ENCODE measurements at regions not wholly inside any gene's neighbourhood (a gene's known extent, or its start where the extent isn't known, plus 50 kb on each side); places are given as distances from the start of the nearest gene placed in this dataset.

DNA sequence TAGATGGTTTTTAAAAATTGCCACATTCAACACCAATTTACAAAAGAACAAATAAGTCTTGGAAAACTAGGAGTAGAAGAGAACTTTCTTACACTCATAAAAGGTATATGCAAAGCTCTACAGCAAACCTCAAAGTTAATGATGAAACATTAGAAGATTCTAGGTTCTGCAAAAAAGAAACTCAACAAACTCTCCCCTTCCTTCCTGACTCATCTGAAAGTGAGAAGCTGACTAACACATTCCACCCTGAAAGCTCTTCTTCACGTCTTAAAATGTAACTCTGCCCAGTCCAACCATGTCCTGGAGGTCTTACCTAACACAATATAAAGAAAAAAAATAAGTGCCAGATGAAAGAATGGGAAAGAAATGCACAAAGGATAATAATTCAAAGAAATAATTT lies 218.9 kb upstream of the ISX start:
- no peak for DNase-seq

DNA sequence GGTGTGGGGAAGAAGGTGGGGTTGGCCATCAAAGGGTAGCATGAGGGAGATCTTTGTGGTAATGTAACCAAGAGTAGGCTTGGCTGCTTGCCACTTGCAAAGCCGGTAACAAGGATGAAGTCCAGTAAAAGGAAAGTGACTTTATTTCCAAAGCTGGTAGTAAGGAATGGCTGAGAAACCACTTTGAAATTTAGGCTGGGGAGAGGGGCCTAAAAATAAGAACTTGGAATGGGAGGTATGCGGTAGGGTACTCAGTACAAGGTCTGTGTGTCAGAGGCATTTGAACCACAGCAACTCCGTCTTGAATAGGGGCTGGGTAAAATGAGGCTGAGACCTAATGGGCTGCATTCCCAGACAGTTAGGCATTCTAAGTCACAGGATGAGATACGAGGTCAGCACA lies 216.0 kb upstream of the ISX start:
- DNase-seq = no peak

- DNase-seq = no peak
Observed at GRCh38 chr22:34851918-34852662, 213.9 kb upstream of the ISX start.

GRCh38 chr22:34855471-34855870 lies 210.5 kb upstream of the ISX start:
- DNase-seq = no peak

DNA sequence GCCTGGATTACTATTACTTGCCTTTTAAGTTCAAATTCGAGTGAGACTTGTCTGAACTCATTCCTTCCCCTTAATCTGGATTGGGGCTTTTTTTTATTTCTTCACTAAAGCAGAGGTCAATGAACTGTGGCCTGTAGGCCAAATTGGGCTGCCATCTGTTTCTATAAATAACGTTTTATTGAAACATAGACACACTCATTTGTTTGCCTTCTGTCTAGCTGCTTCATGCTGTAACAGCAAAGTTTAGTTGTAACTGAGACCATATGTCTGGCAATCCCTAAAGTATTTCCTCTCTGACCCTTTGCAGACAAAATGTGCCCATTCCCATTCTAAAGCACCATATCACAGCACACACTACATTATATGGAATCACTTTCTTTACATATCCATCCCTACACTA lies 207.9 kb upstream of the ISX start:
- no peak for DNase-seq

GRCh38 chr22:34861787-34862186 lies 204.2 kb upstream of the ISX start:
- no peak for DNase-seq

DNA sequence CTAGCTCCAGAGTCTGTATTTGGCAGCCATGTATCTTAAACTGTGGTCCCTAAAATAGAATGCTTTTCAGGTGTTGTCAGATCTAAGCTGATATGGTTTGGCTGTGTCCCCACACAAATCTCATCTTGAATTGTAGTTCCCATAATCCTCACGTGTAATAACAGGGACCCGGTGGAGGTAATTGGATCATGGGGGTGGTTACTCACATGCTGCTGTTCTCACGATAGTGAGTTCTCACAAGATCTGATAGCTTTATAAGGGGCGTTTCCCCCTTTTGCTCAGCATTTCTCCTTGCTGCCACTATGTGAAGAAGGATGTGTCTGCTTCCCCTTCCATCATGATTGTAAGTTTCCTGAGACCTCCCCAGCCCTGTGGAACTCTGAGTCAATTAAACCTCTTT lies 199.9 kb upstream of the ISX start:
- no peak for DNase-seq

GRCh38 chr22:34866495-34867131 lies 199.3 kb upstream of the ISX start:
- DNase-seq = no peak

DNA sequence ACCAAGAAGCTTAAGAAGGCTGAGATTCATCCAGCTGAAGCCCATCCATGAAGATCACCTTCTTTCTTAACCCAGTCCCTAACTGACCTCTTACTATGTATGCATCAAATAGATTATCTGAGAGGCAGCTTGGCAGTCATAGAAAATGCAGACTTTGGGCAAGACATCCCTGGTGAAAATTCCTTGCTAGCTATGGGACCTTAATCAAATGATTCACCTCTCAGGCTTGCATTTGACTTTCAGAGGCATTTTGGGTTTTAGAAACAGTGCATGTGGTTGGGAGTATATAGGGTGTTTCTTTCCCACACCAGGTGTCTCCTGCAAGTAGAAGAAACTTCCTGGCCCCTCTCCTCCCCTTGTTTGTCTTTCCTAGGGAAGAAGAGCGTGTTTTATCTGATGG lies 188.5 kb upstream of the ISX start:
- DNase-seq = no peak

- no peak for DNase-seq
Observed at GRCh38 chr22:34878171-34878570, 187.8 kb upstream of the ISX start.

DNA sequence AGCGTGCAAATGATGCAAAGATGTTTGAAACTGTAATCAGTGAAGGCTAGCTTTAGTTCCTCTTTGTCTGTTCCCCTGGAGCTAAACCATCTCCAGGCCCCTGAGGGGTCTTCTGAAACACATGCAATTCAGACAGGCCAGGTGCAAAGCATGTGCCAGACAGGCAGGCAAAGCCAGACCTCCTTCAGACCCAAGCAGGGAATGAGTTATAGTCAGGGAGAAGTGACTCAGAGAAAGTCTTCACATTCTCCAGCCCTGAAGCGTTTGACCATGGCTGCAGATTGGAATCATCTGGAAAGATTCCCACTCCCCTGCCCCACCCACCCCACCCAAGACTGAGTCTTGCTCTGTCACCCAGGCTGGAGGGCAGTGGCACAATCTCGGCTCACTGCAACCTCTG lies 187.0 kb upstream of the ISX start:
- no peak for DNase-seq

DNA sequence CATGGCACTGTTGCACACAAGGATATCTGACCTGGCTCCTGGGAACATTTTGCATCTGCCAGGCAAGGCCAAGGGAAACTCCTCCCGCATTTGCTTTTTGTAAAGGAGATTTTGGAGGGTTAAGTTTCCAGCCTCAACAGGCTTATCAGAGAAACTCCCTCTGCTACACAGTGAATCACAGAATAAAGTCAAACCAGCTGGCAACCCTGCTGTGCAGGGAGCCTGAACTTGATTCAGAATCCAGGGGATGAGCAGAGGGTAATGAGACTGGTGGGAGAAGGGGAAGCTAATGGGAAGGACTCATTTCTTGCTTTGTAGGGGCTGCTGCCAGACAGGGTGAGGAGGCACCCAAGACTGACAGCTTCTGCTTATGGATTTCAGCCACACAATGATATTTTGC lies 185.3 kb upstream of the ISX start:
- DNase-seq = no peak

DNA sequence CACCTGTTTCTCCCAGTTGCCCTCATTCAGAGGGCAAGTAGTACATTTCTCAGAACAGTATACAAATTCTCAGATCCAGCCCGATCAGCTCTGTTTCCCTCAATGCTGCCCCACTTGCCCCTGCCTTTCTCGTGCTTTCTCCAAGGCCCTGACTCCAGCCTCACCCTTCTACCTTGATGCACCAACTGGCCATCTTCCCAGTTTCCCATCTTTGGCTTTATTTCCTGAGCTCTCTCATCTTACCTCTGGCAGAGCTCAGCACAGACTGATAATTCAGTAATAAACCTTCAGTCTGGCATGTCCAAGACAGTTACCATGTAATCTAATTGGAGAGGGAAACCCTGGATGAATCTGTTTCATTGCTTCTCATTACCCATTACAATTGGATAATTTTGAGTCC lies 184.5 kb upstream of the ISX start:
- DNase-seq = no peak

GRCh38 chr22:34885852-34886251 lies 180.1 kb upstream of the ISX start:
- no peak for DNase-seq

GRCh38 chr22:34886391-34886790 lies 179.6 kb upstream of the ISX start:
- no peak for DNase-seq

DNA sequence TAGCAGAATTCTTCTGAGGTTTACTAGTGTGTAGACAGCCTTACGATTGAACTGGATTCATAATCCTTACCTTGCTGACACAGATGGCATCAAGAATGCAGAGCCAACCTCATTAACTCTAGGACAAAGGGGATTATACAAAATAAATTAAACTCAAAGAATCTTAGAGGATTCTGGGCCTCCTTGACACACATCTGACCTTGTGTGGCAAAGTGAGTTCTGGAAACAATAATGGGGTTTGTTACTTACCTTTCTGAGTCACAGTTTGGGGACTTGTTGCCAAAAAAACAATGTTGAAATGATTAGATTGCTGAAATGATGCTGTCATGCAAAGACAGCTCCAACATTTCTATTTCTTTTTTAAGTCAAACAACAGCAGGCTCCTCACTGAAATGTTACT lies 179.1 kb upstream of the ISX start:
- DNase-seq = no peak

GRCh38 chr22:34897126-34897525 lies 168.8 kb upstream of the ISX start:
- no peak for DNase-seq

DNA sequence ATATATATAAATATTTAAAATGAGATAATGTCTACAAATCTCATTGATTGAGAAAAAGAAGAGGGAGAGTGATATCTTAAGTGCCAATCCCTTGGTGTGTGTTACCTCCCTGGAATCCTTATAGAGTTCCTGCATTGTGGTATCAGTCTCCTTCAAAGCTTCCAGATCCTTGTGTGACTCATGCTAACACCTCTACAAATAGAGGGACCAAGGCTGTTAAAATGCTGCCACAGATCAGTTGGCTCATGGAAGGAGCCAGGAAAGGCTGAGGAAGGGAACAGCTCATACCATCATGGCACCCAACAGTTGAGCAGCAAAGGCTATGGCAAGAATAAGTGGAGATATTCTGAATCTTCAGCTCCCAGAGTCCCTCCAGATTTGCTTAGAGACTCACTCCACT lies 163.6 kb upstream of the ISX start:
- no peak for DNase-seq

DNA sequence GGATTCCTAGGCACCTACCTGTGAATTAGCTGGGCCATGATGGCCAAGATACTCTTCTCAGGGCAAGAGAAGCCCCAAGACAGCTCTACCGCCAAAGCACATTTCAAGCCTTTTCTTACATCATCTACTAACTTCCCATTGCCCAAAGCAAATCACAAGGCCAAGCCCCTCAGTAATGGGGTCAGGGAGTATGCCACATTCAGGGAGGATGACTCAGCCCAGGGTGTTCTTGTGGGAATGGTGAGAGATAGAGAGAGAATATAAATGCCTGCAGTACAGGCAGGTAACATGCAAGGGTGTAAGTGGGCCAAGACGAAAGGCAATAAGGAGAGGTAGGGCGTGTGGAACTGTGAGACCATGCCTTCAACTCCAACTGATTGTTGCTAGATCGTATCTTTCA lies 162.5 kb upstream of the ISX start:
- DNase-seq = no peak

GRCh38 chr22:34904486-34904885 lies 161.5 kb upstream of the ISX start:
- DNase-seq = no peak

DNA sequence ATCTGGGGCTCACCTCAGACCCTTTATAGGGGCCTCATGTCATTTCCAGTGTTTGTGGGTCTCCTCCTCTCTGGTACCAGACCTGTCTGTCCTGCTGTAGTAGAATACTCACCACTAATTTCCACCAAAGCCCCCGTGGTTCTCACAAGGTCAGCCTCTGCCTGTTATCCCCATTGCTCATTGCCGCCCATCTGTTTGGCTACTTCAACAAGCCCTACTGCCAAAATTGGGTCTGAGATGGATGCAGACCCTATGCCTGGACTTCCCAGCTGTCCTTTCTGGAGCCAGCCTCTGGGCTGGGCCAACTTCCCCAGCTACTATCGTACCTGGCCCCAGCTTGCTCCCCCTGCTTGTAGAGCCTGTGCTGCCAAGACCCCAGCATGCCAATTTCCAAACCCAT lies 152.1 kb upstream of the ISX start:
- DNase-seq = no peak

DNA sequence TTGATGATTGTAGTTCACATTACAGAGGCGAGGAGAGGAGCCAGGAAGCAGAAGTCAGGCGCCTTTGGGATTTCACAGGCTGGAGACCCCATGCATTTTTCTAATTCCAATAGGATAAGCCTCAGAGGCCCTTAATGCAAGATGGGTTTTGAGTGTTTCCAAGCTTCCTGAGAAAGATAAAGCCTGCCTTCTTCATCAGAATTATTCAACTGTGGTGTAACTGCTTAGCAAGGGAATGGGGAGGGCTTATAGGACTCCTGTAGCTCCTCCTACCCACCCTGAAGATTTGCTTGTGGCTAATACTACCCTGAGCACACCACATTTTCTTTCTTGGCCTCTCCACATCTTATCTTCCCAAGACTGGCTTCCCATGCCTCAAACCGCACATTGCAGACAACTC lies 151.1 kb upstream of the ISX start:
- DNase-seq = no peak

DNA sequence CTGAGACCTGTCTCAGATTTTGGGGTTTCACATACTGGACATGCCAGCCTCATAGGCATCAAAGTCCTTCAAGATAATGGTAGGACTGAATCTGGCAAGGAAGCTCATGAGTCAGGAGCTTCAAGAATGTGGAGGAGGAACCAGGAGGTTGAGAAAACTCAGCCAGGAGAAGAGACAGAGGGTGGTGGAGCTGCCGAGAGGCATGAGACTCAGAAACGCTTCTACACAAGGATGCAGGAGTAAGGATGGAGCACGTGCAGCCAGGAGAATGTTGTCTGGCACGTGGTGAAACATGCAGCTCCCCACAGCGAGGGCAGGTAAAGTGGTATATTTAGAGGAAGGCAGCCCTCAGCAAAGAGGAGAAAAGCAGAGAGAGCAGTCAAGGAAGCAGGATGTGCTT lies 148.7 kb upstream of the ISX start:
- no peak for DNase-seq

GRCh38 chr22:34931026-34931425 lies 134.9 kb upstream of the ISX start:
- no peak for DNase-seq

GRCh38 chr22:34934261-34934660 lies 131.7 kb upstream of the ISX start:
- no peak for DNase-seq

All from activated gamma-delta T cell treated with Interleukin-2 at 50 U/mL for 16 hours (primary cell).